NB4 (cell line): ENCODE measurements at regions not wholly inside any gene's neighbourhood (a gene's known extent, or its start where the extent isn't known, plus 50 kb on each side); places are given as distances from the start of the nearest gene placed in this dataset.

Source experiments
- MYC ChIP-seq: IDR thresholded peaks from 2 replicates; pipeline ENCODE4 v1.6.1; 2011; ENCODE audit warnings: low read depth, low read length
- POLR2A ChIP-seq: IDR thresholded peaks from 2 replicates; pipeline ENCODE4 v1.6.1; 2011; ENCODE audit warnings: mild to moderate bottlenecking; ENCODE audit not compliant: insufficient read length; ENCODE audit errors: extremely low read depth
- TF ChIP-seq, protein P1 (sequence below): IDR thresholded peaks from one replicate; pipeline ENCODE4 v1.5.1; 2012; ENCODE audit warnings: low read depth, low read length
- TF ChIP-seq, protein P2 (sequence below): IDR thresholded peaks from 2 replicates; pipeline ENCODE4 v1.6.1; 2011; ENCODE audit warnings: low read depth, low read length

DNA sequence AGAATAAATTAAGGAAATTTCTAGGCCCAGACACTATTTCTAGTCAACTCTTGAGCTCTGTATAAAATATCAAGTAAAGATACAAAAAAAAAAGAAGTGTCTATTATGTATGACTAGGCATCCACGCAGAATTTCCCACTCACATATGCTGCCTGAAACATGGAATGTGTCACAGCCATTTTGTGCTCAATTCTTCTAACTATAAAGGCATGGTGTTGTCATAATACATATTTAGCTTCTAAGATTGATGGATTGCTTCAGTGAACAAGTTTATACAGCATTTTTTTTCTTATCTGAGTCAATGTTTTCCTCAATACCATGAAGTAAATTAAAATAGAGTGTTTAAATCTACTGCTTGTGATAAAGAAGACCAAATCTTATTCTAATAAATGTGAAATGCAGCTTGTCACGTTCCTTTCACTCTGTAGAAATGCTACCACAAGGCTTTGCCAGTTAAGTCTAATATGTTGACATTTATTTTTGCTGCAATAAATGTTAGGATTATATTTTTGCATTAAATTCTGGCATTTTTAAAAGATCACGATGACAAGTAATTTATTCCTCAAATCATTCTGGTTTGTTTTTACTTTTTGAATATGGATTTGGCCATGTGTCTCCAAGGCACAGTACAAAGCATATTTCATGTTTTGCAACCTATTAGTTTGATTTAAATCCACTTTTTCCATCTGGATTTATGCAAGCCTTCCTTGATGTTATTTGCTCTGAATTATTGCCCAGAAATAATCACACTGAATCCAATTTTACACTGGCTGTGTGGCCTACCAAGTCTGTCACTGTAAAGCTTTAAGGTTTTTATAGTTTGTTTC, 1829.0 kb upstream of the PCDH7 start:
- TF ChIP-seq POLR2A, result no peak
- TF ChIP-seq, protein P1, sequence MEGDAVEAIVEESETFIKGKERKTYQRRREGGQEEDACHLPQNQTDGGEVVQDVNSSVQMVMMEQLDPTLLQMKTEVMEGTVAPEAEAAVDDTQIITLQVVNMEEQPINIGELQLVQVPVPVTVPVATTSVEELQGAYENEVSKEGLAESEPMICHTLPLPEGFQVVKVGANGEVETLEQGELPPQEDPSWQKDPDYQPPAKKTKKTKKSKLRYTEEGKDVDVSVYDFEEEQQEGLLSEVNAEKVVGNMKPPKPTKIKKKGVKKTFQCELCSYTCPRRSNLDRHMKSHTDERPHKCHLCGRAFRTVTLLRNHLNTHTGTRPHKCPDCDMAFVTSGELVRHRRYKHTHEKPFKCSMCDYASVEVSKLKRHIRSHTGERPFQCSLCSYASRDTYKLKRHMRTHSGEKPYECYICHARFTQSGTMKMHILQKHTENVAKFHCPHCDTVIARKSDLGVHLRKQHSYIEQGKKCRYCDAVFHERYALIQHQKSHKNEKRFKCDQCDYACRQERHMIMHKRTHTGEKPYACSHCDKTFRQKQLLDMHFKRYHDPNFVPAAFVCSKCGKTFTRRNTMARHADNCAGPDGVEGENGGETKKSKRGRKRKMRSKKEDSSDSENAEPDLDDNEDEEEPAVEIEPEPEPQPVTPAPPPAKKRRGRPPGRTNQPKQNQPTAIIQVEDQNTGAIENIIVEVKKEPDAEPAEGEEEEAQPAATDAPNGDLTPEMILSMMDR, result no peak
- no peak for TF ChIP-seq MYC
- TF ChIP-seq, protein P2, sequence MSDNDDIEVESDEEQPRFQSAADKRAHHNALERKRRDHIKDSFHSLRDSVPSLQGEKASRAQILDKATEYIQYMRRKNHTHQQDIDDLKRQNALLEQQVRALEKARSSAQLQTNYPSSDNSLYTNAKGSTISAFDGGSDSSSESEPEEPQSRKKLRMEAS, result no peak
